ENCODE measurements at regions not wholly inside any gene's neighbourhood (a gene's known extent, or its start where the extent isn't known, plus 50 kb on each side); places are given as distances from the start of the nearest gene placed in this dataset.

GRCh38 chr1:94698356-94698755 is 121.8 kb upstream of the SLC44A3 start:
- TF ChIP-seq POLR2A (IDR thresholded peaks at IDR 0.05; ENCODE audit: low read depth) = no peak
- no peak for TF ChIP-seq POLR2AphosphoS5 (IDR thresholded peaks at IDR 0.05)
- no peak for TF ChIP-seq CTCF (IDR thresholded peaks at IDR 0.05)
